Superior temporal gyrus (tissue), 1 donor: ENCODE measurements at regions not wholly inside any gene's neighbourhood (a gene's known extent, or its start where the extent isn't known, plus 50 kb on each side); places are given as distances from the start of the nearest gene placed in this dataset.
"Not testable (repeated sequence)": the region's sequence is repeated elsewhere in the genome, so short reads cannot be mapped to it uniquely, and the experiment has no call there.

ENCODE experiments used
- DNase-seq: peaks from one replicate; pipeline ENCODE4 v3.0.0-alpha.2; 2016; ENCODE audit errors: extremely low spot score

DNA sequence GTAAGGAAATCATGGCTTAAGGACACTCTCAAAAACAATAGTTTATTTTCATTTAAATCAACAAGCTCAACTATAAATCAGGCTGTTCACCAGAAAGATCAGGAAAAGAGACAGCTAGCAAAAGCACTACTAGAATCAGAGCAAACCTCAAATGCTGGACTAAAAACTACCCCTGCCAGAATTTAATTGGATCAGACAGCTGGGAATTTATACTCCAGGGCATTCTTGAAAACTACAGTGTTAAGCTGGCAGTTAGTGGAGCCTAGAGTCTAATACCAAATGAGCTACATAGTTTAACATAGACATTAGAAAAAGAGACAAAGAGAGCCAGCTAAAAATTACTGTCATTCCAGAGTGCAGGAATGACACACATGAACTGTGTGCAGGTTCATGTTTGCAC is 1016.4 kb upstream of the CRIM1 start:
- DNase-seq: no peak

- DNase-seq: no peak
Observed at GRCh38 chr2:35337922-35338321, 1017.7 kb upstream of the CRIM1 start.

DNA sequence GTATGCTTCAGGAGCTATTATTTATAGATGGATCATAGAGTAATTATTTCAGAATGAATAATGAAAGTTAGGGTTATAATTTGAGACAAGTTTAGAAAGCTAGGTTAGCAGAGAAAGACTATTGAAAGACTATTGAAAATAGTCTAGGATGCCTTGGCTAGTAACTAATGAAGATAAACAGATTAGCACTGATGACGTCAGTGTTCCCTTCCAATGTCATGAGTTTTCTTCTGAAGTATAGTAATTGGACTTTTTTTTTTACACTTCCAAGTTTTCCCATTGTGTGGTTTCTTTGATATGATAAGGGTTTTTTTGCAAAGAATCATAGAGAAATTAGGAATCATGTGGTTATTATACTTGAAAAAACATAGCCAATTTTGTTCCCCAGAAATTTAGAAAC is 1041.5 kb upstream of the CRIM1 start:
- no peak for DNase-seq

DNA sequence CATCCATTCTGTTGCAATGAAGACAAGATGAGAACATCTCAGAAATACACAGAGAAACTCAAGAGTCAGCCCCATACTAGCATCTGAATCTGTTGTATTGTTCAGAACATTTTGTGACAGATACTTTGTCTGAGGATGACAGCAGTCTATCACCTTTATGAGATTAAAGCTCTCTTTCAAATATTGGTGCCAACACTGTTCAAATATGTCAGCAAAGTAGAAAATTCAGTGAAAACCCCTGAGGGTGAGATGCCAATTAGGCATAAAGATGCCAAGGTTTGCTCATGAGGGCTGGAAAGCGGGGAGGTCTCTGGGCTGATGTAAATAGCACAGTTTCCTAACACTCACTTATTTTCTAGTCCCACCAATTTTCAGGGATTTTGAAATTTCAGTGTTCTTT is 1054.2 kb upstream of the CRIM1 start:
- no peak for DNase-seq

- no peak for DNase-seq
Observed at GRCh38 chr2:35298493-35298892, 1057.1 kb upstream of the CRIM1 start.

DNA sequence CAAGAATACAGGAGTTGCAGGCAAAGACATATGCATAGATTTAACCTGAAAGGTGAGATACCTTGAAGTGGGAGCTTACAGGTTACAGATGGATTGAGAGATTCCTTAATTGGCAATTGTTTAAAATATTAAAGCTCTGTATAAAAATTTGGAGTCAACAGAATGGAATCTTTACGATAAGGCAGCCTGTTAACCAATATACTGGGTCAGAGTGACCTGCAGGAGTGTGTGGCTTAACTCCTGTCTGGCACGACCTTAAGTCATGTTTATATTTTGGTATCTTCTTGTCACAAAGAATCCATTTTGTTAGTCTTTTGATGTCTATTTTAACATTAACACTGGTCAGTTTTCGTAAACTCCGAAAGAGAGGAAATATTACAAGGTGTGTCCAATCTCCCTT is 1058.2 kb upstream of the CRIM1 start:
- DNase-seq: no peak

DNA sequence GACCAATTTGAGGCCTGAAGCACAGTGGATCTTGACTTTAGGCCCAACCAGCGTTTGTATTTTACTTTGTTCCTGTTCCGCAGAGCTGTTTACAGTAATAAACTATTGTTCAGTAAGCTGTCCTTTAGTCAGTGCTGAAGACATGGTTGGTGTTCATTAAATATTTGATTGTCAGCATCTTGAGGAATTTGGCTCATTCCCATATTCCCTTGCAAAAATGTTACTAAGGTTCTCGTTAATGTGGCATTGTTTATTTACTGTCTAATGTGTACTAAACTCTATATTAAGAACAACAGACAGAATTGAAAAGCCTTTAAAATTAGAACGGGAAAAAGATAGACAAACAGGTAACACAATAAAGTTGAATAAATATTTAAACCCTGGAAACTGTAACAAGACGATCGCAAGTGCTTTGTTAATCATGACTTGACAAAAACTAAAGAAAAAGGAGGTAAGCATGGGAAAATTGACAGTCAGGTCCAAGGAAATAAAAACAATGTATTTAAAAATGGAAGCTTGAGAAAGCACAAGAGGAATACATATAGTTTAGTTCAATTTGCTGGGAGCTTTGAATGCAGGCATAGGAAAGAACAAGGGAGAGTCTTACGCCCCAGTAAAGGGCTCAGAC is 1060.8 kb upstream of the CRIM1 start:
- DNase-seq: no peak

DNA sequence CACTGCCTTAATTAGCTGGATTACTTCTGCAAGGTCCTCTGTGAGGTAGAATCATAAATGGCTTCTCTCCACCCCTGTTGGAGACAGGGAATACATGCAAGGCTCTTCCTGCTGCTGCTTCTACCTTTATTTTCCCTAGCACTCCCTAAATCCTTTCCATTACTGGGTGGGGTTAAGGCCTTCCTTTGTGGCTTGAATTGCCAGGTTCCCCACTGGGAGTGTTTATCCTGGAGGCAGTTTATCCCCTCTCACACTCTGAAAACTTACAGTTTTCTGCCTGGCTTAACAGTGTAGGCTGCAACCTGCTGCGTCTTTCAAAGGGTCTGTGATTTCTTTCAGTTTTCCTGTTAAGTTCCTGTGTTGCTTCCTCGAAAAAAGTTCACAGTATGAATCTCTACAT is 1062.3 kb upstream of the CRIM1 start:
- DNase-seq: no peak

DNA sequence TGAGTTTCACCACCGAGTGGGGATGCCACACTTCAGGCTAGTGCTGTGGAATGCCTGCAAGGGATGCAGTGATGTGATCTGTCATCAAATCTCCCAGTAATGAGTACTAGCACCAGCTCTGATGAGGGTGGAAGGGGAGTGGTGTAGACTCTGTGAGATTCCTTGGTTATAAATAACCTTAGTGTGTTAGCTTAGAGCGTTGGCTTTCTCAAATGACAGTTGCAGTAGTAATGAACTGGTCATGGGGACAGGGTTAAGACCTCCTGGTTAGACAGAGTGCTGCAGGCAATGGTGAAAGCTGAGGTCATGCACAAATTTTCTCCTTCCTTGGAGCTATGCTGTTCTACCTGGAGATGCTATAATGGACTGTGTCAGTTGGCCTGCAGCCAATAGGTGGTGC is 1063.4 kb upstream of the CRIM1 start:
- DNase-seq: no peak

DNA sequence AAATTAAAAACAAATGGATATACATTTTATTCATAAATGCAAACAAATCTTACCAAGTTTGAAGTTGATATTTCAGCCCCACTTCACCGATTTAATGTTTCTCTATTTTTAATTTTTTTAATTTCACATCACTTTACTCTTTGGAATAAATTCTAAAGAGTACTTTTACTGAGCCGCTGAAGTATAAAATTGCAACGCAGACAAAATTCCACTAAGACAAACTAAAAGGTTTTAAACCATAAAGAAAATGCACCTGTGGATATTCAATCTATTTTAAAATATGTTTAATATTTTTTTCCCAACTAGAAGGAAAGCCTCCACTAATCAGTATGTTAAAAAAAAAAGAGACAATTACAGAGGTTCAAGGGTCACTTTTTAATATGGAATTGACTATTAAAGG is 1073.9 kb upstream of the CRIM1 start:
- DNase-seq: no peak

DNA sequence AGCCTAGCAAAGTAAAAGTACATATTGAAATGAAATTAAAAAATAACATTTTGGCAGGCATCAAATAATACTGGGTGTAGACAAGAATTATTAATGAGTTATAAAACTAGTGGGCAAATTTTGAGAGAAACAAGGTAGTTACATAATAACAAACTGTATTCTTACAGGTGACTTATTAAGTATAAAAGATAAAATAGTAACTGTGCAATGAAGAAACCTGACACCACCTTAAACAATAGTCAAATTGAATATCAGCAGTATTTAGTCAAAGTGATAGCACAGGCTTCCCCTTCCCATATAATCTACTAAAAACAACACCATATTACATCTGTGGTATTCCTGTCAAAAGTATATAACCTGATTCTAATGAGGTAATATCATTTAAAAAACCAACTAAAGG is 1099.8 kb upstream of the CRIM1 start:
- DNase-seq: no peak

- no peak for DNase-seq
Observed at GRCh38 chr2:35251156-35251555, 1104.4 kb upstream of the CRIM1 start.

- no peak for DNase-seq
Observed at GRCh38 chr2:35246702-35247101, 1108.9 kb upstream of the CRIM1 start.

DNA sequence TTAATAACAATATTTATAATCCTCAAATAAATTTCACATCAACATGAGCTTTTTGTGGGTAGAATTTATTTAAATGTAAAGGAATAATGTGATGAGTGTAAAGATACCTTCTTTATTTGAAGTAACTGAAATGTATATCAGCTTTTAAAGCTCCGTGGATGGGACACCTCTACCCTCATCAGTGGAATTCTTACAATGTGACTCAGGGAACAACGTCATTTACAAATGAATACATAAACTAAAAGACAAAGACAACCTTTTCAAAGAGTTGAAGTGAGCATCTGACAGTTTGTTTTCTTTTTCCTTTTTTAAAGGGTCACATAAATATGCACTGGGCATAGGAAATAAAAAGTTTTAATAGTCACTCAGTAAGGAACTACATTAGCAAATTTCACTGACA is 1127.0 kb upstream of the CRIM1 start:
- no peak for DNase-seq

DNA sequence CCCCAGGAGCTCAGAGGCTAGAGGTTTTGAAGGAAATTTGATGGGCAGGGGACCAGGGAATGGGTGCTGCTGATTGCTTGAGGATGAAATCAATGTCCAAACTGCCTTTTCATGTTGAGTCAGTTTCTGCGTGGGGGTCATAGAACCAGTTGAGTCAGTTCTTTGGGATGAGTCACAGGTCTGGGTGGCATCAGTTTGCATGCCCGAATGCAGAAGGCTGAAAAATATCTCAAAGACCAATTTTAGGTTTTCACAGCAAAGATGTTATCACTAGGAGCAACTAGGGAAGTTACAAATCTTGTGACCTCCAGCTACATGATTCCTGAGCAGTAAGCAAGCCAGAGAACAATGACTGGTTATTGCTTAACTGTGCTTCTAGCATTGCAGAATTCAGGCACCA is 1135.1 kb upstream of the CRIM1 start:
- no peak for DNase-seq

- no peak for DNase-seq
Observed at GRCh38 chr2:35204881-35205280, 1150.7 kb upstream of the CRIM1 start.

- DNase-seq: no peak
Observed at GRCh38 chr2:35204323-35204722, 1151.3 kb upstream of the CRIM1 start.

DNA sequence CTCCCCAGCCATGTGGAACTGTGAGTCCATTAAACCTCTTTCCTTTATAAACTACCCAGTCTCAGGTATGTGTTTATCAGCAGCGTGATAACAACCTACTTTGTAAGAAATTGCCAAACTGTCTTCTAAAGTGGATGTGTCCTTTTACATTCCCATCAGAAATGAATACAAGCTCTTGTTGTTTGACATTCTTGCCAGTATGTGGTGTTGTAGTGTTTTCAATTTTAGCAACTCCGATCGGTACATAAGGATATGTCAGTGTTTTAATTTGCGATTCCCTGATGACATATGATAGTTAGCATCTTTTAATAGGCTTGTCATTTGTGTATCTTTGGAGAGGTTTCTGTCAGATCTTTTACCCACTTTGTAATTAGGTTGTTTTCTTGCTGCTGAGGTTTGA is 1156.3 kb upstream of the CRIM1 start:
- no peak for DNase-seq

DNA sequence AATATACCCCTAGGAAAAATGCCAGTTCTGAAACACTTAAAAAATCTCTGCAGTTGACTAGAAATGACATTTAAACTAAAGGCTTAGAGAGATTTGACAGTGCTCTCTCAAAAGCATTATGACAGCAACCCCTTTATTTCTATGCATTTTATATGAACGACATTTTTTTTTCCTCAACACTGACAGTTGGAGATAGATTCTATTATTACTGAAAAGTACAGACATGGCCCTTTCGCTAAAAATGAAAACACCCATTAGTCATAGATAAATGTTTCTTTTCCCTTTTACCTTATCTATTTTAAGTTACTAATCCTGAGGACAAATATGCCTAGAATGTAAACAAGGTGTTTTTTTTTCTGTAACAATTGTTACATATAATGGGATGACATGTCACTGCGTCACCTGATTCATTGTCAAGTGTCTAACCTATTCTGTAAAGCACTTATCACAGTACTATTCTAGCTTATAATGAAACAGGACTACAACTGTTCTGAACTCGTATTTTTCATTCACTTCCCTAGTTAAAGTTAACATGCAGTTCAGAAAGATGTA is 1169.6 kb upstream of the CRIM1 start:
- no peak for DNase-seq

- no peak for DNase-seq
Observed at GRCh38 chr2:35184471-35184870, 1171.1 kb upstream of the CRIM1 start.

GRCh38 chr2:35176726-35177125 is 1178.9 kb upstream of the CRIM1 start:
- not testable (repeated sequence) for DNase-seq

DNA sequence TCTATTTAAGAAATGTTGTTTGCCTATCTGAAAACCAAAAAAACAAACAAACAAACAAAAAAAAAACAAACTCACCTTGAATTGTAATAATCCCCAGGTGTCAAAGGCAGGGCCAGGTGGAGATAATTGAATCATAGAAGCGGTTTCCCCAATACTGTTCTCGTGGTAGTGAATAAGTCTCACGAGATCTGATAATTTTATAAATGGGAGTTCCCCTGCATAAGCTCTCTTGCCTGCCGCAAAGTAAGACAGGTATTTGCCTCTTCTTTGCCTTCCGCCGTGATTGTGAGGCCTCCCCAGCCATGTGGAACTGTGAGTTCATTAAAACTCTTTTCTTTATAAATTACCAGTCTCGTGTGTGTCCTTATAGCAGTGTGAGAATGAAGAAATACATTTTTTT is 1180.7 kb upstream of the CRIM1 start:
- DNase-seq: no peak

- DNase-seq: no peak
Observed at GRCh38 chr2:35172687-35173086, 1182.9 kb upstream of the CRIM1 start.

DNA sequence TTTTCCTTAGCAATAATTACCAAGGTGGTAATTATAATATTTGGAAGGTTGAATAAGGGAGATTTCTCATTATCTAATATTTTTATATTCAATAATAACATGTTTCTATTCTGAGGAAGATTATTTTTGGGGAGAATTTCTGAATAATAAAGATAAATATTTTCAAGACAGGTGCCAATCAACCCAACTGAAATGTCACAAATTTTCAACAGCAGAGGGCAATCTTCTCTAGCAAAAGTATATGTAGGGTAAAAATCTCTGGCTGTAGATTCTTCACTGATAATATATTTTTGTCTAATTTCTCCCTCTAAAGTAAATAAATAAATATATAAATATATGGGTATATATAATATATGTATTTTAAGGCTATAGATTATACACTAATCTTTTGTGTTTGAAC is 1187.2 kb upstream of the CRIM1 start:
- no peak for DNase-seq
